GM23338 (cell line): ENCODE measurements at regions not wholly inside any gene's neighbourhood (a gene's known extent, or its start where the extent isn't known, plus 50 kb on each side); places are given as distances from the start of the nearest gene placed in this dataset.

Source experiments
- ATAC-seq: fragments of 200-7000 bp; cut with Tn5 transposase; 3 replicates; pipeline ENCODE4 v1.9.1; 2020
- DNase-seq: peaks from one replicate; pipeline ENCODE4 v3.0.0-alpha.2; 2015; ENCODE audit warnings: low spot score
- H2AFZ ChIP-seq: fragments of 200-600 bp; sonication (generic); 2 replicates; pipeline ENCODE4 v1.8.0; 2016; ENCODE audit warnings: antibody characterized with exemption, mild to moderate bottlenecking, moderate library complexity
- H3F3A ChIP-seq: fragments of 200-600 bp; sonication (generic); replicated peaks from 2 replicates; pipeline ENCODE4 v1.8.0; 2017; ENCODE audit warnings: antibody characterized with exemption, mixed run types, low read depth
- H3K27ac ChIP-seq: fragments of 200-600 bp; sonication (generic); 2 replicates; pipeline ENCODE4 v1.6.1; 2016; ENCODE audit warnings: low read depth
- H3K27me3 ChIP-seq: fragments of 200-600 bp; sonication (generic); 2 replicates; pipeline ENCODE4 v1.8.0; 2016; ENCODE audit warnings: mild to moderate bottlenecking, mixed run types, moderate library complexity; ENCODE audit not compliant: insufficient read depth
- H3K36me3 ChIP-seq: fragments of 200-600 bp; sonication (generic); 2 replicates; pipeline ENCODE4 v1.8.0; 2016; ENCODE audit warnings: mild to moderate bottlenecking; ENCODE audit not compliant: insufficient read depth
- H3K4me1 ChIP-seq: fragments of 200-600 bp; sonication (generic); 2 replicates; pipeline ENCODE4 v1.8.0; 2016; ENCODE audit warnings: mild to moderate bottlenecking, moderate library complexity; ENCODE audit not compliant: insufficient read depth
- H3K4me2 ChIP-seq: fragments of 200-600 bp; sonication (generic); 2 replicates; pipeline ENCODE4 v1.7.1; 2017; ENCODE audit warnings: mixed run types
- H3K4me3 ChIP-seq: fragments of 200-600 bp; sonication (generic); 2 replicates; pipeline ENCODE4 v1.6.1; 2016; ENCODE audit warnings: mixed run types
- H3K79me2 ChIP-seq: fragments of 200-600 bp; sonication (generic); replicated peaks from 2 replicates; pipeline ENCODE4 v1.8.0; 2017; ENCODE audit warnings: mild to moderate bottlenecking; ENCODE audit not compliant: insufficient read depth
- H3K9me2 ChIP-seq: fragments of 200-600 bp; sonication (generic); 2 replicates; pipeline ENCODE4 v1.8.0; 2017; ENCODE audit not compliant: insufficient read depth
- H4K20me1 ChIP-seq: fragments of 200-600 bp; sonication (generic); replicated peaks from 2 replicates; pipeline ENCODE4 v1.8.0; 2017; ENCODE audit warnings: mild to moderate bottlenecking; ENCODE audit not compliant: insufficient read depth
- H3K27ac Mint-ChIP-seq: 2 replicates; pipeline ENCODE4 v1.8.0; 2020; ENCODE audit warnings: inconsistent platforms, mild to moderate bottlenecking, moderate library complexity, mixed read lengths
- H3K27me3 Mint-ChIP-seq: 3 replicates; pipeline ENCODE4 v1.8.0; 2022; ENCODE audit warnings: low read depth, mild to moderate bottlenecking, moderate library complexity, mixed read lengths, inconsistent platforms; ENCODE audit not compliant: insufficient read depth, poor library complexity
- H3K36me3 Mint-ChIP-seq: 3 replicates; pipeline ENCODE4 v1.8.0; 2021; ENCODE audit warnings: low read depth, mild to moderate bottlenecking, inconsistent platforms, moderate library complexity, mixed read lengths
- H3K4me1 Mint-ChIP-seq: 3 replicates; pipeline ENCODE4 v1.8.0; 2020; ENCODE audit warnings: mild to moderate bottlenecking, inconsistent platforms, mixed read lengths
- H3K4me3 Mint-ChIP-seq: 3 replicates; pipeline ENCODE4 v1.8.0; 2021; ENCODE audit warnings: moderate library complexity, mild to moderate bottlenecking, inconsistent platforms, mixed read lengths
- H3K9me3 Mint-ChIP-seq: 3 replicates; pipeline ENCODE4 v1.8.0; 2020; ENCODE audit warnings: moderate library complexity, mild to moderate bottlenecking, inconsistent platforms, mixed read lengths
- CREB1 ChIP-seq: fragments of 250-450 bp; sonication (Bioruptor Pico); IDR thresholded peaks from 2 replicates; pipeline ENCODE4 v1.5.0; 2020; ENCODE audit warnings: low read depth, mild to moderate bottlenecking, moderate library complexity
- EZH2 ChIP-seq: fragments of 200-600 bp; sonication (generic); IDR thresholded peaks from one replicate; pipeline ENCODE4 v1.8.0; 2017; ENCODE audit warnings: antibody characterized with exemption, mild to moderate bottlenecking, low read depth; ENCODE audit not compliant: unreplicated experiment
- JUNB ChIP-seq: IDR thresholded peaks from one replicate; pipeline ENCODE4 v1.6.1; 2016; ENCODE audit warnings: antibody characterized with exemption; ENCODE audit not compliant: unreplicated experiment
- NANOG ChIP-seq: IDR thresholded peaks from 2 replicates; pipeline ENCODE4 v1.6.1; 2016; ENCODE audit warnings: antibody characterized with exemption, borderline replicate concordance
- POLR2AphosphoS5 ChIP-seq: IDR thresholded peaks from 2 replicates; pipeline ENCODE4 v1.6.1; 2016; ENCODE audit warnings: antibody characterized with exemption, low read depth
- REST ChIP-seq: IDR thresholded peaks from one replicate; pipeline ENCODE4 v1.6.1; 2018; ENCODE audit warnings: antibody characterized with exemption; ENCODE audit not compliant: unreplicated experiment
- ZNF114 ChIP-seq: fragments of 250-450 bp; sonication (Bioruptor Pico); IDR thresholded peaks from 2 replicates; pipeline ENCODE4 v1.5.0; 2020; ENCODE audit warnings: mild to moderate bottlenecking, moderate library complexity
- ZNF462 ChIP-seq: fragments of 250-450 bp; sonication (Bioruptor Pico); IDR thresholded peaks from 2 replicates; pipeline ENCODE4 v1.5.0; 2020; ENCODE audit warnings: mild to moderate bottlenecking, moderate library complexity
- TF ChIP-seq, protein P1 (sequence below): IDR thresholded peaks from 2 replicates; pipeline ENCODE4 v1.6.1; 2016; ENCODE audit warnings: antibody characterized with exemption

- TF ChIP-seq, protein P1, sequence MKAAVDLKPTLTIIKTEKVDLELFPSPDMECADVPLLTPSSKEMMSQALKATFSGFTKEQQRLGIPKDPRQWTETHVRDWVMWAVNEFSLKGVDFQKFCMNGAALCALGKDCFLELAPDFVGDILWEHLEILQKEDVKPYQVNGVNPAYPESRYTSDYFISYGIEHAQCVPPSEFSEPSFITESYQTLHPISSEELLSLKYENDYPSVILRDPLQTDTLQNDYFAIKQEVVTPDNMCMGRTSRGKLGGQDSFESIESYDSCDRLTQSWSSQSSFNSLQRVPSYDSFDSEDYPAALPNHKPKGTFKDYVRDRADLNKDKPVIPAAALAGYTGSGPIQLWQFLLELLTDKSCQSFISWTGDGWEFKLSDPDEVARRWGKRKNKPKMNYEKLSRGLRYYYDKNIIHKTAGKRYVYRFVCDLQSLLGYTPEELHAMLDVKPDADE: no peak
- TF ChIP-seq EZH2 (no peak), ZNF462 (CRISPR knock-in tag) (no peak), ZNF114 (CRISPR knock-in tag) (no peak), CREB1 (CRISPR knock-in tag) (no peak), POLR2AphosphoS5 (no peak), JUNB (no peak), NANOG (no peak)
Measured at GRCh38 chr1:162987866-162988265, 81.3 kb upstream of the RGS4 start (continued).

GRCh38 chr1:162985816-162986435 is 83.2 kb upstream of the RGS4 start:
- Histone ChIP-seq H3F3A (no peaks in the 10 kb centered on the region), H3K36me3 (no peaks in the 10 kb centered on the region), H3K4me3 (no peak overlapping the region), H3K4me2 (no peak overlapping the region), H3K4me1 (no peaks in the 10 kb centered on the region), H3K9me2 (peaks cover 4% of the 10 kb centered on the region; the same call in 1 of the 2 replicates), H3K27me3 (no peaks in the 10 kb centered on the region), H3K27ac (no peak overlapping the region), H4K20me1 (no peaks in the 10 kb centered on the region), H3K79me2 (no peaks in the 10 kb centered on the region), H2AFZ (no peak overlapping the region)
- Mint-ChIP-seq H3K4me3 (no peak overlapping the region), H3K9me3 (no peaks in the 10 kb centered on the region), H3K36me3 (no peaks in the 10 kb centered on the region), H3K27ac (no peak overlapping the region), H3K27me3 (peaks cover 2% of the 10 kb centered on the region), H3K4me1 (peaks cover 16% of the 10 kb centered on the region; the same call in 2 of the 3 replicates)
- ATAC-seq: no peak
- DNase-seq: no peak
- no peak for TF ChIP-seq CREB1 (CRISPR knock-in tag)
- no peak for TF ChIP-seq ZNF114 (CRISPR knock-in tag)
- TF ChIP-seq REST: no peak
- TF ChIP-seq, protein P1: no peak
